Nucleus accumbens (tissue), 56 donors: ENCODE measurements at regions not wholly inside any gene's neighbourhood (a gene's known extent, or its start where the extent isn't known, plus 50 kb on each side); places are given as distances from the start of the nearest gene placed in this dataset.
"Not testable (repeated sequence)": the region's sequence is repeated elsewhere in the genome, so short reads cannot be mapped to it uniquely, and the experiment has no call there.

ENCODE experiments used
- DNase-seq, 56 donors: peaks; one replicate each; lab custom pipeline; 2025; lab: John Stamatoyannopoulos, UW

- DNase-seq = not testable (repeated sequence)
Measured at GRCh38 chr6:142998739-142999138, 53.8 kb upstream of the HIVEP2 start.

DNA sequence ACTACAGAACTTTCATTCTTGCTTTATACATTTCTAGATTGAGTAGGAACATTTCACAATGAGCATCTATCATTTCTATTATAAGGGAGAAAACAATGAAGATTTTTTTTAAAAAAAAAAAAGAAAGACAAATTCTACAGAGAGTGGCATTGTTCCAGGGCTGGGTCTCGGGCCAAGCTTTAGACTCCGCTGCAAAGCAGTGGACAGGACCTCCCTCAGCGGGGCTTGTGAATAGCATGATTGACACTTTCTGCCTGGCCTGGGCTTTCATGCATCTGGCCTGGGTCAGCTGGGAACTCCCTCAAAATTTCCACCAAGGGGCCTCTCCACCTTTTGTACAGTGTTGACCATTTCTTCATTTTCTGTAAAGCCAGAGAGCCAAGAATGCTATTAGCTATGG is 55.8 kb upstream of the HIVEP2 start:
- DNase-seq = peak in 49 of 56 donors; percentile 4 to 78 (median 36)

GRCh38 chr6:143002686-143003085 is 57.7 kb upstream of the HIVEP2 start:
- DNase-seq = peak in 3 of 56 donors; percentile 1 to 6 (median 6)

DNA sequence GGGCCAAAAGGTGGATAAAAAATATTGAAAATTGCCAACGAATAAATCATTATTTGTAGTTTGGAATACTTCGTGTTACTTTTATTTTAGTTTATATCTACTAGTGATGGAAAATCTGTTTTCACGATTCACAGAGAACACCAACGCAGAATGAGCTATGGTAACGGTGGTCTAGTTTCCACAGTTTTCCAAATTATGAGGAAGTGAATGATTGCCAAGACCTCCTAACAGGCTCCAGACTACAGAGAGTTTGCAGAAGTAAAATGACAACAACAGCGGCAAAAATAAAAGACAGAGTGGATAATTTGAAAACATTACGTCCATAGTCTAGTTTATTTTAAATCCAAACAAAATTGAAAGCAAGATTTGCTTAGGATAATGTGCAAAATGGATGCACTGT is 57.0 kb upstream of the AIG1 start:
- DNase-seq = no peak

- no peak for DNase-seq
Measured at GRCh38 chr6:143005816-143006215, 54.9 kb upstream of the AIG1 start.

DNA sequence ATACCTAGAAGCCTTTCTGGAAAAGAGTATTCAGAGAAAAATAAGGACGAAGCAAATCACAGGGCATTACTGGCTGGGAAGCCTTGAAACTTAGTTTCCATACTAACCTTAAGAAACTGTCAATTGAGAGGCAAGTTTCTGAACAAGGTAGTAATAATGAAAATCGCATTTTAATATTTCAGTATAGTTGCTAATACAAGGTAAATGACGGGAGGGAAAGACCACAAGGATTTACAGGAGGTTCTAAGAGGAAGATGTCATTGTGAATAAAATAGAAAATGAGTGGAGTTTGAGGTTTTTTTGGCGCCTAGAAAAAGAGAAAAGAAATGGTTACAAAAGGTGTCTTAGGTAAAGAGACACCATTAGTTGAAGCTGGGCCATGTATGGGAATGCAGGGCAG is 53.9 kb upstream of the AIG1 start:
- DNase-seq = no peak

- DNase-seq = no peak
Measured at GRCh38 chr6:143007646-143008045, 53.0 kb upstream of the AIG1 start.

DNA sequence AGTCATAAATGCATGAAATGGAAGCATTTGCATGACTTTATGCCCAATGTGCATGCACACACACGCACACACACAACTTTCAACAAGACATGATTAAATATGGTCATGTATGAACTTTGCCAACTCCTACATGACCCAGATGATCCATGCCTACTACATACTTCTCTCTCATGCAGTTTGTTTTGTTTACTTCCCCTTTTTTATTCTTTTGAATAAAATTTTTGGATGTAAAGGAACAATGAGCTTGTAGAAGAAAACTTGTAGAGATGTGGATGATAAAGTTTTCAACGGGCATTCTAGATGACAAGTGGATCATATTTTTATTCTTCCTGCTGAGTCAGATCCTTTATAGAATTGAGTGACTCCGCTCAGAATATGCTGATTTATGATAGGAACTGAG is 50.8 kb upstream of the AIG1 start:
- no peak for DNase-seq
